ENCODE measurements at regions not wholly inside any gene's neighbourhood (a gene's known extent, or its start where the extent isn't known, plus 50 kb on each side); places are given as distances from the start of the nearest gene placed in this dataset.
A peak's percentile ranks its signal among the peaks of the same experiment; 100 is the strongest.
"Not testable (repeated sequence)": the region's sequence is repeated elsewhere in the genome, so short reads cannot be mapped to it uniquely, and the experiment has no call there.

DNA sequence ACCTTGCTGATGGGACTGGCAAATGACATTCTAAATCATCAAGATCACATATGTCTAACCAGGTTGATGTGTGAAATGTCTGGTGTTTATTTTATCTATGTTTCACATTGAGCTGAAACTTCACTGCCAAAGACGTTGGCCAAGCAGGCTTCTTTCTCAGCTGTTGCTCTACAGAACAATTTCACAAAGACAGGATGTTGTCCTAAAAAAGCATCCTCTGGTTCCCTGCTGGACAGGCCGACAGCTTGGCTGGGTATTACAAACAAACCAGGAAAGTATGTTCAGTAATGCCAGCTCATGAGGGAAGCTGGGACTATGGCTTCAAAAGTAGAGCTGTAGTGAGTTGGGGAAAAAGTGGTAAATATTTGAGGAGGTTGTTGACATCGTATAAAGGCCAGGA, 179.4 kb downstream of the FAM43A start:
- peak in 1 of 2 donors; percentile 31 for DNase-seq (ENCODE audit: low read depth in 2 of 2)

DNA sequence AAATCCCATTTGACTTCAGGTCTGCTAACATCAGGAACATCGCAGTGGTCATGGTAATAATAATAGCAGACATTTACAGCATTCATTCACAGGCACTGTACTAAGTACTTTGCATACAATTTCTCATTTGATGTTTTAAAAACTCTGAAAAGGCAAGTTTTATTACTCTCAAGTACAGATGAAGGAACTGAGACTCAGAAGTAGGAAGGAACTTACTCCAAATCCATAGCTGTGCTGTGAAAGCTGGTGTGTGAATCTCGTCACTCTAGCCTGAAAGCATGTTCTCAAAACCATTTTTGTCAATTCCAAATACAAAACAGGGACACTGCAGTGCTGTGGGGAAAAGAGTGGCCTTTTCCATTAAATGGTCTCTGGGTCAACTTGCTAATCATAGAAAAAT, 179.9 kb downstream of the FAM43A start:
- no peak for DNase-seq (ENCODE audit: low read depth in 2 of 2)

DNA sequence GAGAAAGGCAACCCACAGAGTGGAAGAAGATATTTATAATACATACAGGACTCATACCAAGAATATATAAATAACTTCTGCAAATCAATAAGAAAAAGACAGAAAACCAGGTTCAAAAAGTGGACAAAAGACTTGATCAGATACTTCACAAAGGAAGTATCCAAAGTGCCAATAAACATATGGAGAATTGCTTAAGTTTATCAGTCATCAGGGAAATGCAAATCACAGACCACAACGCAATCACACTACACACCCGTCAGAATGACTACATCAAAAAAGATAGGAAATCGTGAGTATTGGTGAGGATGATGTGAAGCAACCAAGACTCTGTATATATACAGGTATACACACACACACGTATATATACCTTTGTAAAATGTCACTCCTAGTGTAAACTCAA, 180.6 kb downstream of the FAM43A start:
- DNase-seq (ENCODE audit: low read depth in 2 of 2), result no peak

DNA sequence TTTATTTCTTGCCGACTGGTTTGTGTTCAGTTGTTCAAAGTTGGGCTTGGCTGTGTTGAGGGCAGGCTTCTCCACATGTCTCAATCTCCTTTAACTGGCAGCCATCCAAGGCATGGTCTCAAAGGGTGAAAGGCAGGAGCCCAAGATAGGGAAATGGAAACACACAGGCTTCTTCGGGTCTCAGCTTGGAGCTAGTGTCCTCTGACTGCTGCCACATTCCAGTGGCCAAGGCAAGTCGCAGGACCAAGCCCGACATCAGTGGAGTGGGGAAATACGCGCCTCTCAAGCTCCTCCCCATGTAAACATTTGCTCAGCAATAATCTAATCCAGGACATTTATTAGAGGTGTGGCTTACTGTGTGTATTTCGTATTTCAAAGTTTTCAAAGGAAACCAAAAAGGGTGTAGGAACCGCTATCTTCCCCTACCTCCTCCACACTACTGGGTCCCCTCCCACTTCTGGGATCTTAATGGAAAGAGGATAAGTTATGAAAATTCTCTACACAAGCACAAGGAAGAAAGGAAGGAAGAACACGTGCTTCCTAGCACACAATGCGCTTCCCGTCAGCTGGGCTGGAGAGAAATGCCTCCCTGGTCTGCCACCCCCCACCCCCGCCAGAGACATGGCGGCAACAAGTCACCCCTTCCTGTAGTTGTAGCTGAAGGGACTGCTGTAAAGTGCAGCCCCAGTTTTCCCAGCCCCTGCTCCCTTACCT, 181.7 kb downstream of the FAM43A start:
- DNase-seq (ENCODE audit: low read depth in 2 of 2), result peak; percentile 74 to 90

DNA sequence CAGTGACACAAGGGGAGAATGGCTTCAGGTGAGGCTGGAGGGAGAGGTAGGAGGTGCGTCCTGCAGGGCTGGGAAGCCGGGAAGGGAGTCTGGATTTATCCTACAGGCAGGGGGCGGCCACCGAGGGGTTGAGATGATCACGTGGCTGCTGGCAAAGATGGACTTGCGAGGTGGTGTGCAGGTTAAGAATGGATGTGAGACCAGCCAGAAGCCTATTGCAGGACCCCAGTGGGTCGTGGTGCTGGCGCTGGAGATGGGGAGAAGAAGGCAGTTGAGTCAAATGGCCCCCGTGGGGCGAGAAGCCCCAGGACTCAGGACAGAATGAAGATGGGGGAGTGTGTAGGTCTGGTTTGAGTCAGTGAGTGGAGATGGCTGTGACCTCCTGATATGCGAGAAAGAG, 183.1 kb downstream of the FAM43A start:
- no peak for DNase-seq (ENCODE audit: low read depth in 2 of 2)

DNA sequence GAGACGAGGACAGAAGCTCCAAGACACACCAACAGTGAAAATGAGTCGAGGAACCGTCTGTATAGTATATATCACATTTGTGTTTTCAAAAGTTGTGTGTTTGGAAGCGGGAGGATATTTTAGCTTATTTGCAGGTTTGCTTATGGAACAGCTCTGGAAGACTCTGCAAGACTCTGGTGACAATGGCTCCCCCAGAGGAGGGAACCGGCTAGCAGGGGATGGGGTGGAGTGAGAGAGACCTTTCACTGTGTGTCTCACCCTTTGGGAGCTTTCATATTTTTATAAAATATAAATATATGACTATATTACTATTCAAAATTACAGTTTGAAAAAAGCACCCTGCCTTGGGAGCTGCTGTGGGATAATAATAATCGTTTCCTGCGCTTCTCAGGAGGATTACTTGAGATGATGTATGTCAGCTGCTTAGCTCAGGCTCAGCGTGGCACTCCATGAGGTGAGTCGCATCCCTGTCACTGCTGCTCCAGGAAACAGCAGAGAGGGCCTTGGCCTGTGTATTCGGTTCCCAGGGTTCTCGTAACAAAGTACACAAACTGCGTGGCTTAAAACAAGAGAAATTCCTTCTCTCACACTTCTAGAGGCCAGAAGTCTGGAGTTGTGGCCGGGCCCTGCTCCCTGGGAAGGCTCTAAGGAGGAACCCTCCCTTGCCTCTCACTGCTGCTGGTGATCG, 183.9 kb downstream of the FAM43A start:
- peak in 1 of 2 donors; percentile 49 for DNase-seq (ENCODE audit: low read depth in 2 of 2)

DNA sequence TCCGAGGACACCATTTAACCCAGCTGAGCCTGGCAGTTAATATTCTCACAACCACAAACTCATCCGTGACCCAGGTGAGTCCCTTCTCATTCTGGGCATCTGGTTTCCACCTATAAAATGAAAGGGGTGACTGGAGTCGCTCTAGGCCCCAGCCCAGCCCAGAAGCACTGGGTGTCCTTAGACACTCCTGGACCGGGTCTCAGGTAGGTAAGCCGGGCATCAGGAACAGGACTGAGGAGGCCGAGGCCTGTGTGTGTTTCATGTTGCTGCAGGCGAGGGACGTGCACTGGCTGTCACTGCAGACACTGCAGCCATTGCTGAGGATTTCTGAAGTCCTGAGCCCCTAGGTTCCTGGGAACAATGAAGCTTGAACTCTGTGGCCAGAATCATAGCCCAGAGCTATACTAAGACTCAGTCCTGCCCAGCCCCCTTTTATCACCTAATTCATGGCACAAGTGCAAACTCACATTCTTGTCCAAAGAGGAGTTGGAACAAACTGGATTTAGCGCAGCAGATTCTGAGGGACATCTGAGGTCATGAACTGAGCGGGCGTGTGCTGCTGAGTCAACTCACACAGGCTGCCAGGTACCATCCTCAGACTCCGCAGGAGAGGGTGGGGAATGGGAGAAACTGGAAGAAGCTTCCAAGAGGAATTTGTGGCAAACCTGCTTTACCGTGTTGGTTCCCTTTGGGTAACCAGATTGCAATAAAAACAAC, 184.9 kb downstream of the FAM43A start:
- DNase-seq (ENCODE audit: low read depth in 2 of 2), result no peak

DNA sequence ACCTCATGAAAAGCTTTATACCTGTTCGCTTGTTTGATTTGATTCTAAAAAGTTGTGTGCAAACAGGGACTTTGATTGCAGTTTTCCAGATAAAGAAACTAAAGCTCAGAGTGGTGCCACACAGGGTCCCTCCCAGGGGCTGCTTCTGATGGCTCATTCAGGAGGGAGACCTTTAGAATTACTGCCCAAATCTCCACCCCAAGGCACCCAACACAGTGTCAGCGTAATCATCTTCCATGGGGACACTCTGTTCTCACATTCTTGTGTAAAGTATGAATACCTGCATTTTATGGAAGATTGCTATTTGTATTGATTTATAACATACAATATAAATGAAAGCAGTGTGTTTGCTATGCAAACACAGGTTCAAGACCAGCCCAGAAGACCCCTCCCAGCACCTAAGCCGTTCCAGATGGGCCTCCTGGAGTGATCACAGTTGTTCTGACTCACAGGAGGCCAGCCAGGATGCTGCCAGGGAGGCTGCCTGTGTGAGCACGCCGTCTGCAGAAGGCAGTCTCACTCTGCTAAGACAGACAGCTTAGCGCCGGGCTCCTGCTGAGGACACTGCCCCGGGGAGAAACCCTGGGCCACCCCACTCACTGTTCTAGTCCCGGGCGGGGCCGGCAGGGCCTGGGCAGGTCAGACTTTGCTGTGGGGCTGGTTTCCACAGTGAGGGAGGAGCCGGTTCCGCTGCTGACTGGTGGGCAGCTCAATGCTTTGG, 185.6 kb downstream of the FAM43A start:
- DNase-seq (ENCODE audit: low read depth in 2 of 2), result peak in 1 of 2 donors; percentile 77

DNA sequence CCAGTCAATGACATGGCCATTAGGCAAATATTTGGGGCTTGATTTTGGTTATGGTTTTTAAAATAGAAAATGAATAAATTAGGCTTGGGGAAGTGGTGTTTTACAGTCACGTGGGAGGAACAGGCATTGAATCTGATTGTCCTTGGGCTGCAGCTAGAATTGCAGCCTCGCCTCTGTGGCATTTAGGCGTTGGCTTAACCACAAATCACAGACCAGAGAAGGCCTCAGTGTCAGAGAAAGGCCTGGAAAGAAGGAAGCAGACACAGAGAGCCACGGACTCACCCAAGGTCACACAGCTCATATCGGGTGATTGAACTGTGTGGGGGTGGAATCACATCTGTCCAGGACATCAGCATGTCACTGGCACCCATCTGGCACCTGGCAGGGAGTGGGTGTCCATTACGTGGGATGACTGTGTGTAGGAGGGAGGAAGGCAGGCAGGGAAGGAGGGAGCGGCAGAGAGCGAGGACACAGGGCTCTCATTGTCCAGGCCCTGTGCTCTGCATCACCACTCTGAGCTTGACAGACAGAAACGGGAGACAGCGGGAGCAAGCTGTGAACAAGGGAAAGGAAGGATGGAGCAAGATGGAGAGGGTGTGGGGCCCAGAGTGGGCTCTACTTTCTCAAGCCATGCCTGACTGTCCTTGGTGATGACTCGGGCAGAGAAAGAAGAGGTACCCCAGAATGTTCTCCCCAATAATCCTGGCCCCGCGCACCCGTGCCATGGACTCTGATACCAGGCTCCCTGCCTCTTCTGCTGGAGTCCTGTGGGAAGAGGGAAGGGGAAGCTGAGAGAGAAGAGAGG, 186.4 kb downstream of the FAM43A start:
- DNase-seq (ENCODE audit: low read depth in 2 of 2), result no peak

DNA sequence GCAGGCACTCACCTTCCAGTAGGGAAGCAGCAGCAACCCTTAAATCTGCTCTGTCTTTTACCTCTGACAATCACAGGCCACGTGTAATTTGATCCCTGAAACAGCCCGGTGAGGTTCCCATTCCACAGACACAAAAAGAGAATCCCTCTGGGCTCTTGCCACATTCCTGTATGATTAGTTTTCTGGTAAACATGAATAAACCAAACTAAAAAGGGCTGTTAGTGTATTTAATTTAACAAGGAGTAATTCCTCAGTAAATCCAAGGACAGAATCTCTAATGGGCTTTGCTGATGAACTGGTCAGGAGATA, 186.9 kb downstream of the FAM43A start:
- DNase-seq (ENCODE audit: low read depth in 2 of 2), result no peak

DNA sequence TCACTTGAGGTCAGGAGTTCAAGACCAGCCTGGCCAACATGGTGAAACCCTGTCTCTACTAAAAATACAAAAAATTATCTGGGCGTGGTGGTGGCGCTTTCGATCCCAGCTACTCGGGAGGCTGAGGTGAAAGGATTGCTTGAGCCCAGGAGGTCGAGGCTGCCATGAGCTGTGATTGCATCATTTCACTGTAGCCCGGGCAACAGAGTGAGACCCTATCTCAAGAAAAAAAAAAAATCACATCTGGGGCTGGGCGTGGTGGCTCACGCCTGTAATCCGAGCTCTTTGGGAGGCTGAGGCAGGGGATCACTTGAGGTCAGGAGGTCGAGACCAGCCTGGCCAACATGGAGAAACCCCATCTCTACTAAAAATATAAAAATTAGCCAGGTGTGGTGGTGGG, 187.8 kb downstream of the FAM43A start:
- not testable (repeated sequence) for DNase-seq (ENCODE audit: low read depth in 2 of 2)

DNA sequence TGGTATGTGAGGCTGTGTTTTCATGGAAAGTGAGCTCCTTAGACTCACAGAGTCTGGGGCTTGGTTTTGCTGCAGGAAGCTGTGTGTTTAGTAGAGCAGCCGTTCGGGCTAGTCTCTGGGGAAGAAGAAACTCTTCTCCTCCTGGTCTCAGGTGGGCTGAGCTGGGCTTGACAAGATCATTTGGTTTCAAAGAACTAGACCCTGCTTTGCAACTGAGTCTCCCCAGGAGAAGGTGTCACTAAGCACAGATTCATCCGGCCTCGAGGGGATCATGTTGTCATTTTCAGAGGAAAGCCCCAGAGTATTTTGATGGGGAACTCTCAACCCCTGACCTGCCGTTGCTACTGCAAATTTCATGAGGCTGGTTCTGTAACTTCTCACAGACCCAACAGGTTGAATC, 188.5 kb downstream of the FAM43A start:
- no peak for DNase-seq (ENCODE audit: low read depth in 2 of 2)

DNA sequence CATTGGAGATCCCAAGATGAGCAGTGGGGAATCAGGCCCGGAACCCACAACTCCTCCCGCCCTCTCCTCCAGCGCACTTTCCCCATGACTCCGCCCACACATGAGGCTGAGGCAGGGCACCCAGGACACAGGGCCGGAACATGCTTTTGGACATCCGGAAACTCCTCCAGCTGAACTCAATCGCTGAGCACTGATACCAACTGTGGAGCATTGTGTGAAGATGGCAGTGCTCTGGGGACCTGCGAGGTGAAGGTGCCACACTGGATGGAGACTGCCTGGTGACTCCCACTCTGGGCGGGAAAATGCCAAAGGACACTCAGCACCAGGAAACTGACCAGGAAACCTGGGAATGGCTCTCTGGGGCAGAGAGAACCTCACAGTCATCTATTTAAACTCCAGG, 189.1 kb downstream of the FAM43A start:
- DNase-seq (ENCODE audit: low read depth in 2 of 2), result no peak

DNA sequence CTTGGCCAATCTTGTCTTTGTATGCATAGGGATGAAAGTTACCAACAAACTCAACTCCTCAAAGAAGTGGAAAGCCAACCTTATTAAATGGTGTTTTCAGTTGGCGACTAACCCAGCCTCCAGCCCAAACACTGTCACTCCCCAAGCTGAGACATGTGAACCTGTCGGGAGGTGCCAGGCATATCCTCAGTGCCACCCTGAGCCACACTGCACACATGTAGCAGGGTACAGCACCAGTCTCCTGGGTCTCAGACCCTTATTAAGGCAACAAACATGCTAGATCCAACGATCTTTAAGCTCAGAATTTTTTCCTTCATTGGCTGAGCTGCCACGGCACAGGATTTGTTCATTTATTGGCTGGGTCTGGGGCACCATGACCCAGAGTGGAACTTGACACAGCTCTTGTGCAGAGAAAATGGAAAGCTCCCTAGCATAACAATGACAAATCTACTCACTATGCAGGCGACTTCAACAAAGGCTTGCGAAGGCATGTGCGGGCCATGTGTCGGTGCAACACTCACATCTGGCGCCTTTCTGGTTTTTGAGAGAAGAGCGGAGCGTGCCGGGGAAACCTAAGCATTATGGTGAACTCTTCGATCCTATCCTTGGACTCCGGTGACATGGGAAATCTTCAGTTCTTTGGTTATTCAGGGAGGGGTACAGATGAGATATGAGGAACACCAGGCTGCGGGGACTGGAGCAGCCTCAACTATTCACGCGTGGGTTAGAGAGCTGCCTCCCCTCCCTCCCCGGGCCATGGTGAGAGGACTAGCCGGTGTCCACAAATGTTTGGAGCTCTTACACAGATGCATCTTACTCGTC, 190.1 kb downstream of the FAM43A start:
- no peak for DNase-seq (ENCODE audit: low read depth in 2 of 2)

DNA sequence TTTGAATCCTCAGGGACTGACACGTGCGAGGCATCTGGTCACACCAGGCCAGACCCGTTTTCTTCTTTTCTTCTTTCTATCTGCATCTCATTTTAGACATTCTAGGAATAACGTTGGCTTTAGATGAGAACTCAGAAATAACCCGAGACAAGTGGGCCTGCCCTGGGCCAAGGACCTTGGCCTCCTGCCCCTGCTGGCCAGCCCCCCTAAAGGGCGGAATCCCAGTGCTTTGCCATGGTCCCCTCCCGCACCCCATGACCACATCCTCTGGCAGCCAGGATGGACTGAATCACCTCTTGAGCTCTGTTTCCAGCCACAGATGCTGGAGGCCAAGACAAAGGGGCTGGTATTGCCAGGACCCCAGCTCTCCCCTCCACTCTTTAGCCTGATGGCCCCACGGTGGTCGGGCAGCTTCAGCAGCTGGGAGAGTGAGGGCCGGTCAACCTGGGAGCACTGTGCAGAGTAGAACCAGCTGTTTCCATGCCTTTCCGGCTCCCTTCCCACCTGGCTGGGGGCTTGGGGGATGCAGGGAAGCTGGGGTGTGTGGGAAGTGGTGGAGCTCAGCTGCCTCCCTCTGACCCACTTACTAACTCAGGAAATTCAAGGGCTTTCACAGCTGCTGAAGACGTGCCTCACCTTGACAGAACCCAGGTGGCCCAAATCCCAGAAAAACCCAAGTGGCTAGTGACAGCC, 190.9 kb downstream of the FAM43A start:
- no peak for DNase-seq (ENCODE audit: low read depth in 2 of 2)

DNA sequence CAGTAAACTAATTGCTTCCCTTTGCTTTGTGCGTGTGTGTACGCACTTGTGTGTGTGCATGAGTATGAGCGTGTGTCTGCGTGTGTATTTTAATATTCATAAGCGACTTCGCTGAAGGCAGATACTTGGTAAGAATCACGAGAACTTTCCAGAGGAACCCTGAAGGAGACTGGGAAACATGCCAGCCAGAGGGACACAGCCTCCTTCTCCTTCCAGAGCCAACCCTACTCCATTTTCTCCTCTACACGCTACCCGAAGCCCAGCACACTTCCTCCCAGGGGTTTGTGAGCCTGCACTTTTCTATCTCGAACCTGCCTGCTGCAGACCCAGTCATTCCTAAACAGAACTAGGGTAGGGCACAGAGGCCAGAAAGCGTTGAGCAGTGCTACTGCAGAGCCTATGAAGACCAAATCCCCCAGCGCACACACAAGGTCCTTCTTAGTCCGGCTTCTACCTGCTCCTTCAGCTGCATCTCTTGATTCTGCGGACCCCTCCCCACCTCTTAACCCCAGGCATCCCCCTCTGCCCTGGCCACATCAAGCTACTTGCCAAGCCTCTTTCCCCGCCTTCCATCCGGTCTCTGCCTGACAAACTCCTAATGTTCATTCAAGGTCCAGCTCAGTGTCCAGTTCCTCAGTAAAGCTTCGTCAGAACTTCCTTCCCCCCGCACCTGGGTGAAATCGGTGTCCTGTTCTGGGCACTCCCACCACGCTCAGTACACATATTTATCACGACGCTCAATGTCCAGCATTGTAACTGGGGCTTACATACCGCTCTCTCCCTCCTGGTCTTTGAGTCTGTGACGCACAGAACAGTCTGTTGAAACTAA, 191.8 kb downstream of the FAM43A start:
- no peak for DNase-seq (ENCODE audit: low read depth in 2 of 2)

DNA sequence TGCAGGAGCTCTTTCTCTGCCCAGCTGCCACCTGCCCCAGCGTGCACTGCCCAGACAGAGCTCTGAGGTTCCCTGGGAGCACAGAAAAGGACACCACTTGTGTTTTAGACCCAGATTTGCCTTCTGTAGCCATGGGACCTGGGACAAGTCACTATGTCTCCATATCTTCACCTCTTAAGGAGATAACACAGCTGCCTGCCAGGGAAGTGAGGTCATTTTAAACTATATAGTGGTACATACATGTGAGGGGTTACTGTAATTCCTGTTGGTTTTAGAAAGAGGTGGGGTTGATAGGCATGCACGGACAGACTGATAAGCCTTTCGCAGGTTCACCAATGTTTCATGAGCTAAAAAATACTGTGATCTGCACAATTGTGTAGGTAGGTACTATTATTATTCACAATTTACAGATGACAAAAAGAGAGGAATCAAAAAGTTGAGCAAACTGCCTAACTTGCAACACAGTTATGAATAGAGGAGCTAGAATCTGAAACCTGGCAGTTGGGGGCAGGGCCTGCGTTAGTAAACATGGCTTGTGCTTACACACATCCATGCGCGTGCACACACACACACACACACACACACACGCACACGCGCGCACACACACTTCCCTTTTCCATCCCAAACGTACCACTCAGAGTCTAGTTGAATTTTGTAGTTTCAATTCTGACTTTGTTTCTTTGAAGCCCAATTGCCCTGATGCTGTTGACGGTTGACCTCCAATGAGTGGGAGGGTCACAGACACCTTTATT, 193.6 kb downstream of the FAM43A start:
- peak; percentile 34 to 50 for DNase-seq (ENCODE audit: low read depth in 2 of 2)
